Retinal pigment epithelial cell (primary cell): ENCODE measurements at regions not wholly inside any gene's neighbourhood (a gene's known extent, or its start where the extent isn't known, plus 50 kb on each side); places are given as distances from the start of the nearest gene placed in this dataset.

Experiments
- DNase-seq: peaks from one replicate; pipeline ENCODE4 v3.0.0-alpha.2; 2010; ENCODE audit warnings: low read depth
- H3K4me3 ChIP-seq: 2 replicates; pipeline ENCODE4 v1.5.1; 2011; ENCODE audit warnings: mild to moderate bottlenecking, low read length, control low read depth, moderate library complexity
- CTCF ChIP-seq: conservative IDR thresholded peaks from 2 replicates; pipeline ENCODE4 v1.5.1; 2011; ENCODE audit warnings: low read depth, low read length, control low read depth, inconsistent platforms

- no peak overlapping the region for H3K4me3 ChIP-seq
- DNase-seq: no peak
- no peak for TF ChIP-seq CTCF
These were observed 87.9 kb downstream of the ATPSCKMT start for GRCh38 chr5:10161778-10162177.

GRCh38 chr5:10160241-10160640 is 89.4 kb downstream of the ATPSCKMT start:
- no peak for DNase-seq
- no peak overlapping the region for H3K4me3 ChIP-seq
- no peak for TF ChIP-seq CTCF

GRCh38 chr5:10158886-10159285 is 90.8 kb downstream of the ATPSCKMT start:
- no peak for TF ChIP-seq CTCF
- no peak for DNase-seq
- no peak overlapping the region for H3K4me3 ChIP-seq

GRCh38 chr5:10157085-10157669 is 92.5 kb downstream of the ATPSCKMT start:
- no peak for DNase-seq
- TF ChIP-seq CTCF: no peak
- H3K4me3 ChIP-seq: no peak overlapping the region

GRCh38 chr5:10155897-10156667 is 93.6 kb downstream of the ATPSCKMT start:
- H3K4me3 ChIP-seq: no peak overlapping the region
- no peak for TF ChIP-seq CTCF
- no peak for DNase-seq

GRCh38 chr5:10153808-10154537 is 95.7 kb downstream of the ATPSCKMT start:
- no peak for TF ChIP-seq CTCF
- no peak for DNase-seq
- no peak overlapping the region for H3K4me3 ChIP-seq
